GM19452 (cell line): ENCODE measurements at regions not wholly inside any gene's neighbourhood (a gene's known extent, or its start where the extent isn't known, plus 50 kb on each side); places are given as distances from the start of the nearest gene placed in this dataset.

ENCODE experiments used
- ATAC-seq: cut with Tn5 transposase; IDR thresholded peaks from one replicate; pipeline ENCODE4 v1.9.1; 2021; ENCODE audit not compliant: unreplicated experiment

GRCh38 chr12:89800435-89800834 lies 91.8 kb upstream of the ATP2B1 start:
- ATAC-seq: no peak

GRCh38 chr12:89799316-89799715 lies 90.7 kb upstream of the ATP2B1 start:
- no peak for ATAC-seq

GRCh38 chr12:89797436-89797835 lies 88.8 kb upstream of the ATP2B1 start:
- no peak for ATAC-seq

GRCh38 chr12:89796798-89797382 lies 88.3 kb upstream of the ATP2B1 start:
- no peak for ATAC-seq

GRCh38 chr12:89793946-89794345 lies 85.3 kb upstream of the ATP2B1 start:
- ATAC-seq: no peak

- no peak for ATAC-seq
These were observed 82.6 kb upstream of the ATP2B1 start for GRCh38 chr12:89791286-89791685.

- no peak for ATAC-seq
These were observed 81.2 kb upstream of the ATP2B1 start for GRCh38 chr12:89789862-89790261.

- no peak for ATAC-seq
These were observed 79.1 kb upstream of the ATP2B1 start for GRCh38 chr12:89787763-89788162.

- ATAC-seq: no peak
These were observed 77.7 kb upstream of the ATP2B1 start for GRCh38 chr12:89786177-89786810.

GRCh38 chr12:89783359-89784060 lies 74.9 kb upstream of the ATP2B1 start:
- no peak for ATAC-seq

- ATAC-seq: no peak
These were observed 74.2 kb upstream of the ATP2B1 start for GRCh38 chr12:89782807-89783206.

GRCh38 chr12:89781946-89782550 lies 73.4 kb upstream of the ATP2B1 start:
- no peak for ATAC-seq

- no peak for ATAC-seq
These were observed 72.5 kb upstream of the ATP2B1 start for GRCh38 chr12:89781156-89781555.

- no peak for ATAC-seq
These were observed 70.5 kb upstream of the ATP2B1 start for GRCh38 chr12:89779090-89779489.

- ATAC-seq: no peak
These were observed 69.2 kb upstream of the ATP2B1 start for GRCh38 chr12:89777733-89778379.

- no peak for ATAC-seq
These were observed 67.3 kb upstream of the ATP2B1 start for GRCh38 chr12:89775986-89776365.

GRCh38 chr12:89775063-89775985 lies 66.7 kb upstream of the ATP2B1 start:
- ATAC-seq: no peak

GRCh38 chr12:89774645-89775044 lies 66.0 kb upstream of the ATP2B1 start:
- no peak for ATAC-seq

GRCh38 chr12:89770391-89770790 lies 61.8 kb upstream of the ATP2B1 start:
- ATAC-seq: no peak

- no peak for ATAC-seq
These were observed 60.8 kb upstream of the ATP2B1 start for GRCh38 chr12:89769483-89769818.
